IMR-90 (cell line): ENCODE measurements at regions not wholly inside any gene's neighbourhood (a gene's known extent, or its start where the extent isn't known, plus 50 kb on each side); places are given as distances from the start of the nearest gene placed in this dataset.

Experiments
- ATAC-seq: fragments of 200-7000 bp; cut with Tn5 transposase; 2 replicates; pipeline ENCODE4 v1.9.1; 2020; ENCODE audit warnings: low read depth, mild to moderate bottlenecking, moderate library complexity
- BruUV-seq: library from RNA; stranded (reverse); fragments of 400-500 nt; replicated peaks from 2 replicates; lab custom pipeline; 2021; lab: Mats Ljungman, UMichigan
- CTCF ChIA-PET: fragments of 300-600 bp; formaldehyde crosslinking; extraction: SDS; loops from one replicate; lab custom pipeline; 2021; ENCODE audit warnings: antibody characterized with exemption; lab: Yijun Ruan, JAX
- POLR2A ChIA-PET: fragments of 300-600 bp; sonication (Branson Sonifier 250); formaldehyde crosslinking; loops from one replicate; lab custom pipeline; 2022; ENCODE audit warnings: antibody characterized with exemption; ENCODE audit not compliant: unreplicated experiment; lab: Charles Lee
- DNase-seq: peaks from one replicate; pipeline ENCODE4 v3.0.0; 2013
- H2AFZ ChIP-seq: replicated peaks from 2 replicates; pipeline ENCODE3; 2013; ENCODE audit warnings: low read length, mild to moderate bottlenecking; ENCODE audit not compliant: poor library complexity
- H2AK5ac ChIP-seq: 2 replicates; pipeline ENCODE4 v1.6.1; 2013; ENCODE audit warnings: low read depth, low read length, inconsistent platforms
- H2AK9ac ChIP-seq: replicated peaks from 2 replicates; pipeline ENCODE3; 2013; ENCODE audit warnings: mild to moderate bottlenecking, low read depth, low read length, moderate library complexity; ENCODE audit not compliant: poor library complexity
- H2BK120ac ChIP-seq: 2 replicates; pipeline ENCODE4 v1.6.1; 2013; ENCODE audit warnings: low read depth, low read length, inconsistent platforms
- H2BK15ac ChIP-seq: 3 replicates; pipeline ENCODE4 v1.6.1; 2013; ENCODE audit warnings: low read depth, low read length, inconsistent platforms
- H2BK20ac ChIP-seq: 2 replicates; pipeline ENCODE4 v1.6.1; 2013; ENCODE audit warnings: low read depth, mild to moderate bottlenecking, inconsistent platforms, low read length, moderate library complexity
- H2BK5ac ChIP-seq: 2 replicates; pipeline ENCODE4 v1.6.1; 2013; ENCODE audit warnings: mild to moderate bottlenecking, low read depth, low read length, inconsistent platforms; ENCODE audit not compliant: poor library complexity, severe bottlenecking
- H3K14ac ChIP-seq: replicated peaks from 2 replicates; pipeline ENCODE4 v1.6.1; 2013; ENCODE audit warnings: low read depth, low read length, inconsistent platforms
- H3K18ac ChIP-seq: 2 replicates; pipeline ENCODE4 v1.6.1; 2013; ENCODE audit warnings: low read depth, low read length, control low read depth
- H3K23ac ChIP-seq: 2 replicates; pipeline ENCODE4 v1.6.1; 2013; ENCODE audit warnings: low read depth, low read length, inconsistent platforms
- H3K27ac ChIP-seq: 2 replicates; pipeline ENCODE4 v1.5.1; 2013; ENCODE audit warnings: mild to moderate bottlenecking, control low read depth, low read length; ENCODE audit not compliant: insufficient read depth
- H3K27me3 ChIP-seq: 2 replicates; pipeline ENCODE4 v1.6.1; 2013; ENCODE audit warnings: low read length; ENCODE audit not compliant: control insufficient read depth, insufficient read depth
- H3K36me3 ChIP-seq: 2 replicates; pipeline ENCODE4 v1.6.1; 2013; ENCODE audit warnings: low read length, mixed read lengths; ENCODE audit not compliant: control insufficient read depth, insufficient read depth
- H3K4ac ChIP-seq: 2 replicates; pipeline ENCODE4 v1.6.1; 2013; ENCODE audit warnings: low read depth, low read length, inconsistent platforms
- H3K4me1 ChIP-seq: 2 replicates; pipeline ENCODE4 v1.6.1; 2013; ENCODE audit warnings: low read length, mixed read lengths; ENCODE audit not compliant: control insufficient read depth, insufficient read depth
- H3K4me2 ChIP-seq: 2 replicates; pipeline ENCODE4 v1.6.1; 2013; ENCODE audit warnings: low read depth, mild to moderate bottlenecking, control low read depth, low read length, moderate library complexity
- H3K4me3 ChIP-seq: 2 replicates; pipeline ENCODE4 v1.5.1; 2013; ENCODE audit warnings: low read depth, mild to moderate bottlenecking, control low read depth, low read length, moderate library complexity; ENCODE audit not compliant: insufficient read depth
- H3K56ac ChIP-seq: 2 replicates; pipeline ENCODE4 v1.6.1; 2013; ENCODE audit warnings: low read length, inconsistent platforms; ENCODE audit not compliant: insufficient read depth; ENCODE audit errors: extremely low read depth
- H3K79me1 ChIP-seq, 2 experiments: 2 replicates each; pipeline ENCODE4 v1.6.1; 2013; ENCODE audit warnings: low read length in 2 of 2, inconsistent platforms in 1 of 2, low read depth in 1 of 2
- H3K9ac ChIP-seq: 2 replicates; pipeline ENCODE4 v1.6.1; 2013; ENCODE audit warnings: low read depth, low read length, control low read depth
- H3K9me1 ChIP-seq: 2 replicates; pipeline ENCODE4 v1.6.1; 2013; ENCODE audit warnings: low read length, inconsistent platforms; ENCODE audit not compliant: insufficient read depth
- H3K9me3 ChIP-seq: 2 replicates; pipeline ENCODE4 v1.6.1; 2013; ENCODE audit warnings: low read length; ENCODE audit not compliant: control insufficient read depth, insufficient read depth
- H4K20me1 ChIP-seq: 2 replicates; pipeline ENCODE4 v1.6.1; 2013; ENCODE audit warnings: low read length, inconsistent platforms; ENCODE audit not compliant: insufficient read depth
- H4K5ac ChIP-seq: 2 replicates; pipeline ENCODE4 v1.6.1; 2013; ENCODE audit warnings: mild to moderate bottlenecking, low read depth, low read length, control low read depth
- H4K8ac ChIP-seq, 2 experiments: 2 replicates each; pipeline ENCODE4 v1.6.1; 2013; ENCODE audit warnings: low read depth in 2 of 2, low read length in 2 of 2, control low read depth in 1 of 2, inconsistent platforms in 1 of 2
- H4K91ac ChIP-seq: 2 replicates; pipeline ENCODE4 v1.6.1; 2013; ENCODE audit warnings: low read depth, low read length, inconsistent platforms; ENCODE audit not compliant: insufficient read depth
- CEBPB ChIP-seq: IDR thresholded peaks from 2 replicates; pipeline ENCODE4 v1.6.1; 2012; ENCODE audit warnings: low read depth, low read length, improper control_type of control experiment
- CHD1 ChIP-seq: IDR thresholded peaks from 2 replicates; pipeline ENCODE4 v1.6.1; 2012; ENCODE audit warnings: low read depth, low read length, improper control_type of control experiment
- MXI1 ChIP-seq: IDR thresholded peaks from 2 replicates; pipeline ENCODE4 v1.6.1; 2012; ENCODE audit warnings: low read depth, mild to moderate bottlenecking, low read length, moderate library complexity, borderline replicate concordance
- RFX5 ChIP-seq: IDR thresholded peaks from 2 replicates; pipeline ENCODE4 v1.8.0; 2012; ENCODE audit warnings: low read depth, mild to moderate bottlenecking, low read length, moderate library complexity
- WGBS, 2 experiments: methylation state at CpG; one replicate each; pipeline versions ENCODE4 v1.1.5 to v1.1.7; 2013; ENCODE audit warnings: missing lambda C conversion rate in 2 of 2; ENCODE audit not compliant: insufficient read length in 1 of 2; ENCODE audit errors: extremely low coverage in 2 of 2; 5-methylcytosine and 5-hydroxymethylcytosine counted together
- dilution Hi-C: fragments of 300-500 bp; cut with HindIII; formaldehyde crosslinking; loops from one replicate; pipeline ENCODE4 v1.14.3; 2018; ENCODE audit warnings: low sequenced_read_pairs; ENCODE audit not compliant: unreplicated experiment
- in situ Hi-C: fragments of 300-500 bp; cut with MboI; formaldehyde crosslinking; loops from 3 replicates; pipeline ENCODE4 v1.14.3; 2019; ENCODE audit warnings: low sequenced_read_pairs, inconsistent platforms, mixed read lengths
- intact Hi-C: fragments of 100-400 bp; cut with micrococcal nuclease; formaldehyde crosslinking; loops from 2 replicates; pipeline ENCODE4 v1.10.0; 2022

- Histone ChIP-seq H2BK120ac (no peak overlapping the region), H3K36me3 (no peaks in the 10 kb centered on the region), H3K23ac (no peak overlapping the region), H2AK5ac (no peak overlapping the region), H3K9ac (no peak overlapping the region), H3K9me1 (no peaks in the 10 kb centered on the region), H2BK5ac (no peak overlapping the region), H3K4me2 (no peak overlapping the region), H4K5ac (no peak overlapping the region), H3K56ac (no peak overlapping the region), H3K79me1 (no peaks in the 10 kb centered on the region), H3K27me3 (peaks cover 4% of the 10 kb centered on the region; the same call in 1 of the 2 replicates), H2BK20ac (no peak overlapping the region), H3K9me3 (no peaks in the 10 kb centered on the region; the same call in 1 of the 2 replicates), H2AK9ac (no peak overlapping the region), H2BK15ac (no peak overlapping the region), H2AFZ (no peak overlapping the region), H3K4me3 (no peak overlapping the region), H4K8ac (no peak overlapping the region), H4K20me1 (no peaks in the 10 kb centered on the region), H3K27ac (no peak overlapping the region), H3K4ac (no peak overlapping the region), H3K4me1 (no peaks in the 10 kb centered on the region), H3K14ac (no peak overlapping the region), H3K18ac (no peak overlapping the region), H4K91ac (no peak overlapping the region)
- ATAC-seq (no peak), DNase-seq (no peak)
- 37% methylated on average over 2 of the region's 6 CpGs; no CpG with 5 or more reads in 1 of the 2 experiments for WGBS, 2 experiments
- ChIA-PET POLR2A (no interaction called here), CTCF (interaction anchor here (0.6 to 6.4 kb wide), 6 partner anchors 17 to 628 kb away, joined by 3 to 113 read pairs (median 8); no protein-coding TSS in a partner anchor)
- in situ Hi-C loops, result loop anchor here (25.0 kb wide), 1 partner anchor 433 kb away; the partner anchor contains the start of gene PCSK2
- no peak for TF ChIP-seq CEBPB
- TF ChIP-seq RFX5, result no peak
- no peak for TF ChIP-seq MXI1
- no peak for TF ChIP-seq CHD1
- intact Hi-C loops, result loop anchor here (1.0 to 10.0 kb wide), 5 partner anchors 420 to 808 kb away; partner anchors contain the start of gene PCSK2
- no TSS peak for BruUV-seq
- dilution Hi-C loops, result loop anchor here (10.0 kb wide), 1 partner anchor 630 kb away; no protein-coding TSS in a partner anchor
Measured at GRCh38 chr20:16804793-16805187, 56.6 kb downstream of the OTOR start.
